Activated CD4-positive, alpha-beta T cell treated with anti-CD3 and anti-CD28 coated beads, Interleukin-2, amount 10 ng/mL, durations not matched to agents 24 days and 14 days (primary cell): ENCODE measurements at regions not wholly inside any gene's neighbourhood (a gene's known extent, or its start where the extent isn't known, plus 50 kb on each side); places are given as distances from the start of the nearest gene placed in this dataset.

Experiments
- DNase-seq: peaks from one replicate; pipeline ENCODE4 v3.0.0; 2022
- H3K27ac Mint-ChIP-seq: one replicate; pipeline ENCODE4 v1.8.0; 2022; ENCODE audit warnings: mild to moderate bottlenecking, mixed read lengths
- H3K27me3 Mint-ChIP-seq: one replicate; pipeline ENCODE4 v1.8.0; 2022; ENCODE audit warnings: mixed read lengths
- H3K36me3 Mint-ChIP-seq: one replicate; pipeline ENCODE4 v1.8.0; 2022; ENCODE audit warnings: low read depth, mild to moderate bottlenecking, mixed read lengths
- H3K4me1 Mint-ChIP-seq: one replicate; pipeline ENCODE4 v1.8.0; 2021; ENCODE audit warnings: mixed read lengths
- H3K4me3 Mint-ChIP-seq: one replicate; pipeline ENCODE4 v1.8.0; 2022; ENCODE audit warnings: mild to moderate bottlenecking, moderate library complexity, mixed read lengths
- H3K9me3 Mint-ChIP-seq: one replicate; pipeline ENCODE4 v1.8.0; 2021; ENCODE audit warnings: mixed read lengths
- intact Hi-C: fragments of 100-400 bp; cut with micrococcal nuclease; formaldehyde crosslinking; loops from one replicate; pipeline ENCODE4 v1.15.1; 2023

DNA sequence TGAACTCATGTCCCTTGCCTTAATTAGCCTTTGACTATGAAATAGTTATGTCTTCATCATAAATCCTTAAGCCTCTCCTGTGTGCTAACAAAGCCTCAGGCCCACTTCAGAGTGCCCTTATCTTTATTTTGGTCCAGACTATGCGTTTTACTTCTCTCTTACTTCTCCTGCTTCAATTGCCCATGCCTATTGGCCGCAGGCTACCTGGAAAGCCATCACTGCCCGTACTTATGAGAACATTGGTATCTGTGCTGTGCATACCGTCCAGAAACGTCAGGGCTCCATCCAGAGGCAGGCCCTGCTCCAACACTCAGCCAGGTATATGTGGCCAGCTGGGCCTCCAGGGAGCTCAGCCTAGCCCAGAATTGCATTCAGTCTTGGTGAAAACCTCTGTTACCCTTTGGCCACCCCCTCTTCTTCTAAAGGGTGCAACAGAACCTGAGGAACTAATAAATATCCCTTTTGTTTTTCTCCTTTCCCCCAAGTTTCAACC is 212.4 kb upstream of the MTPN start:
- Mint-ChIP-seq H3K9me3 (peaks cover 3% of the 10 kb centered on the region), H3K4me3 (no peak overlapping the region), H3K4me1 (no peaks in the 10 kb centered on the region), H3K36me3 (no peaks in the 10 kb centered on the region), H3K27ac (no peak overlapping the region), H3K27me3 (no peaks in the 10 kb centered on the region)
- DNase-seq: no peak
- intact Hi-C loops: no loop called here

DNA sequence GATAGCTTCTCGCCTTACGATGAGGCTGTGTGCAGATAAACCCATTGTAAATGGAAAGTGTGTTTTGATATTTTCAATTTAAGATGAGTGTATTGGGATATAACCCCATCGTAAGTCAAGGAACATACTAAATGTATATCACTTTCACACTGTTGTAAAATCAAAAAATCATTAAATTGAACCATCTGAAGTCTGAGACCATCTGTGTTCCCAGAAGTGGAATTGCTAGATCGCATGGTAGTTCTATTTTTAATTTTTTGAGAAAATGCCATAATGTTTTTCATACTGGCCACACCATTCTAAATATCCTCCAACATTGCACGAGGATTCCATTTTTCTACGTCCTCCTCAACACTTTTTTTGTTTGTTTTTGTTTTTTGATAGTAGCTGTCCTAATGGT is 209.1 kb upstream of the MTPN start:
- H3K27ac Mint-ChIP-seq: no peak overlapping the region
- no peak for DNase-seq
- H3K4me3 Mint-ChIP-seq: no peak overlapping the region
- peaks cover 4% of the 10 kb centered on the region for H3K9me3 Mint-ChIP-seq
- H3K36me3 Mint-ChIP-seq: no peaks in the 10 kb centered on the region
- intact Hi-C loops: no loop called here
- H3K4me1 Mint-ChIP-seq: no peaks in the 10 kb centered on the region
- no peaks in the 10 kb centered on the region for H3K27me3 Mint-ChIP-seq

DNA sequence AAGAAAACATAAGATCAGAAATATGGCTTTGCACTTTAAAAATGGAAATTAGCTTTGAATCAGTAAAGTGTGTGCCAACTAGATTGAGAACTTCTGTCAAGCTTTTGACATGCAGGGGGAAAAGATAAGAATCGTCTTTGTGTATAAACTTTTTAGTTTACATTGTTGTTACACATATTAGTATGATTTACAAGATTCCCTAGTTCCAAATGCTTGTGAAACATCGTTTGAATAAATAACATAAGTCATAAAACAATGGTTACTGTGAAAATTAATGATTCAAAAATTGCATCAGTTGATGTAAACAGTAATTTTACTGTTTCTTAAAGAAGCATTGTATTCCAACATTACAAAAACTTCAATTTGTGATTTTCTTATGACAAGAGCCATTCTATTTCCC is 207.6 kb upstream of the MTPN start:
- no peaks in the 10 kb centered on the region for H3K4me1 Mint-ChIP-seq
- peaks cover 4% of the 10 kb centered on the region for H3K9me3 Mint-ChIP-seq
- no peak for DNase-seq
- intact Hi-C loops: no loop called here
- H3K36me3 Mint-ChIP-seq: no peaks in the 10 kb centered on the region
- H3K4me3 Mint-ChIP-seq: no peak overlapping the region
- no peaks in the 10 kb centered on the region for H3K27me3 Mint-ChIP-seq
- H3K27ac Mint-ChIP-seq: no peak overlapping the region

DNA sequence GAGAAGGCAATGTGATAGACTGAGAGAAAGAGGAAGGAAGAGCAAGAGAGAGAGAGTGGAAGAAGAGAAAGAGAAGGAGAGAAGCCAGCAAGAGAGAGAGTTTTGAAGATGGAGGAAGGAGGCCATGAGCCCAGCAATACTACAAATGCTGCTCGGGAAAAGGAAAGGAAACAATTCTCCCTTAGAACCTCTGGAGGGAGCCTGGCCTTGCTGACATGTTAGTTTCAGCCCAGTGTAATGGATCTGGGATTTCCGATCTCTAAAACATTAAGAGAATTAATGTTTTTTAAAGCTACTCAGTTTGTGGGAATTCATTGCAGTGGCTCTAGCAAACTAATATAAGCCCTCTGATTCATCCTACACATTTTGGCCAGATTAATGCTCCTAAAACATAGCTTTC is 206.8 kb upstream of the MTPN start:
- Mint-ChIP-seq H3K27me3 (no peaks in the 10 kb centered on the region), H3K9me3 (peaks cover 4% of the 10 kb centered on the region), H3K36me3 (no peaks in the 10 kb centered on the region), H3K27ac (no peak overlapping the region), H3K4me3 (no peak overlapping the region), H3K4me1 (no peaks in the 10 kb centered on the region)
- no peak for DNase-seq
- intact Hi-C loops: no loop called here

DNA sequence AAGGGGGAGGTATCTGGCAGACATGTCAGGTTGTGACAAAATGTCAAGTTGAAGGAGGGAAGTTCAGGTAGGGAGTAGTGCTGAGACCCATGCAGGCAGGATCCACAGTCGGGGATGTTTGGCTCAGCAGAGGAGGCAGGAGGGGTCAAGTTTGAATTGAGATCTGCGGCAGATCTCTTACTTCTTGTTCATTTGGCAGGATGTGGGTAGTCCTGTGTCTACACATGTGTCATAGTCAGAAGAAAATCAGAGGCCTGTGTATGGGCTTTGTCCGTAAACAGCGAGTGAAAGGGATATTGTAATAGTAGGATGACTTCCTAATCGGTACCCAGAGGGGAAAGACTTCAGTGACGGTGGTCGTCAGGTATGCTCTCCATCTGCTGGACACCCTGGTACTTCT is 203.8 kb upstream of the MTPN start:
- Mint-ChIP-seq H3K4me1 (no peaks in the 10 kb centered on the region), H3K4me3 (no peak overlapping the region), H3K27me3 (no peaks in the 10 kb centered on the region), H3K36me3 (no peaks in the 10 kb centered on the region), H3K9me3 (peaks cover 4% of the 10 kb centered on the region), H3K27ac (no peak overlapping the region)
- DNase-seq: no peak
- intact Hi-C loops: no loop called here

DNA sequence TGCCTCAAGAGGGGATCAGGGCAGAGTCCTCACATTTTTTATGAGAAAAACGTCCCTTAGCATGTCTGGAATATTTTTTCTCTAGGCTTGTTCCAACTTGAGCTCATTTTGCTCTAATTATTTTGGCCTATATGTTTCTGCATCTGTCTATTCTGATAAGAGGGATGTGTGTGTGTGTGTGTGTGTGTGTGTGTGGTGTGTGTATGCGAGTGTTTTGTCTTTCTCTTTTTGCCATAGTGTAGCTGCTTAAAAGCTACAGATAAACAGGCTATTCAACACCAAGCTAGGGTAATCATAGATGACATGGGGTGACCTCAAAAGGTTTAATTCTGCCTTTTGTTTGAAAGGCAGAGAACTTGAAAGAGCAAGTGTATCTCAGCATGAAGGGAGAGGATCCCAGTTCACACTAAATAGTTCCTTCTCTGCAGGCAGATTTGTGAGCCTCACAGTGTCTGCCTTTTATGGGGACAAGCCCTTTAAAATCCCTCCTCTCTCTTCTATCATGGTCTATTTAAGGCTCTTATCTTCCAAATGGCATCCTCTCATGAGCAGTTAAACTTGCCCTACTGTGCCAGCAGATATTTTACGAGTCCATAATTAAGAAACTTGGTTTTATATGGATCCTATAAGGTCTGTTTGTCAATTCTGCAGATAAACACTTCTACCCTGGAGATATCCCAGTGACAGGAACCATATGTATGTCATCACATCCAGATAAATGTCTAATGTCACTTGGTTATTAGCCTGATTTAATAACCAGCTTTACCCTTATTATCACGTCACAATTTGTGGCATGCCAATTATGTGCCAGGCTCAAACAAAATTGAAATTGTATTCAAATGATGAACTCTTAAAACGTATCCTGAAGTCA is 202.9 kb upstream of the MTPN start:
- Mint-ChIP-seq H3K4me1 (no peaks in the 10 kb centered on the region), H3K4me3 (no peak overlapping the region), H3K9me3 (peaks cover 4% of the 10 kb centered on the region), H3K27me3 (no peaks in the 10 kb centered on the region), H3K36me3 (no peaks in the 10 kb centered on the region), H3K27ac (no peak overlapping the region)
- no peak for DNase-seq
- intact Hi-C loops: no loop called here

- Mint-ChIP-seq H3K36me3 (no peaks in the 10 kb centered on the region), H3K9me3 (peaks cover 4% of the 10 kb centered on the region), H3K4me3 (no peak overlapping the region), H3K4me1 (no peaks in the 10 kb centered on the region), H3K27me3 (no peaks in the 10 kb centered on the region), H3K27ac (no peak overlapping the region)
- intact Hi-C loops: no loop called here
- DNase-seq: no peak
These were observed 202.0 kb upstream of the MTPN start for GRCh38 chr7:136179154-136179553.

DNA sequence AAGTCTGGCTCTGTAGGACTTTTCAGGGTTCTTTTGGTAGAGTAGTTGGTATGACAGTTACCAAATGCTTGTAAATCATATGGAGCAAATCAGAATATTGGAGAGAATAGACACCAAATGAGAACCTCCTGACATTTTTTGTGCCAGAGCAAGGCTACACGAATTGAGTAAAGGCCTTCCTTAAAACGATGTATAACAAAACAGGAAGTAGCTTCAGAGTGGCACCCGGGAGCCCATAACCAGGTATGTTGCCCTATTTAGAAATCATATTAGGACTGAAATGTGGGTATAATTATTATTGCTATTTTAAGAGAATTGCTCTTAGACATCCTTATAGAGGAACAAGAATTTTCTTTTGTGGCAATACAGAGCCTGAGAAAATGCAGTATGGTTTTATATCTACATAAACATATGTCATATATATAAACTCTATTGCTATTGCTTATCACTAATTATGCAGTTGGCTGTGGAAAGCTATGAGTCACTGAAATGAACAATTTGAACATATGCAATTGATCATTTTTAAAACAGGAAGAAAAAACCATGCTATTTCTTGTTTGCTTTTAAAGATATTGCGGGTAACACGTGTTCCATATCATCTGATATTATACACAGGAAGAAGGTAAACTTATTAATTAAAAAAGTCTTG is 197.4 kb upstream of the MTPN start:
- Mint-ChIP-seq H3K27ac (no peak overlapping the region), H3K27me3 (no peaks in the 10 kb centered on the region), H3K4me1 (no peaks in the 10 kb centered on the region), H3K4me3 (no peak overlapping the region), H3K9me3 (no peaks in the 10 kb centered on the region), H3K36me3 (no peaks in the 10 kb centered on the region)
- intact Hi-C loops: no loop called here
- DNase-seq: no peak

GRCh38 chr7:136173874-136174273 is 196.7 kb upstream of the MTPN start:
- no peaks in the 10 kb centered on the region for H3K4me1 Mint-ChIP-seq
- no peak overlapping the region for H3K4me3 Mint-ChIP-seq
- DNase-seq: no peak
- no peak overlapping the region for H3K27ac Mint-ChIP-seq
- no peaks in the 10 kb centered on the region for H3K9me3 Mint-ChIP-seq
- no peaks in the 10 kb centered on the region for H3K27me3 Mint-ChIP-seq
- intact Hi-C loops: no loop called here
- no peaks in the 10 kb centered on the region for H3K36me3 Mint-ChIP-seq

GRCh38 chr7:136171233-136171632 is 194.1 kb upstream of the MTPN start:
- Mint-ChIP-seq H3K9me3 (no peaks in the 10 kb centered on the region), H3K27ac (no peak overlapping the region), H3K4me3 (no peak overlapping the region), H3K36me3 (no peaks in the 10 kb centered on the region), H3K27me3 (no peaks in the 10 kb centered on the region), H3K4me1 (no peaks in the 10 kb centered on the region)
- intact Hi-C loops: no loop called here
- no peak for DNase-seq

DNA sequence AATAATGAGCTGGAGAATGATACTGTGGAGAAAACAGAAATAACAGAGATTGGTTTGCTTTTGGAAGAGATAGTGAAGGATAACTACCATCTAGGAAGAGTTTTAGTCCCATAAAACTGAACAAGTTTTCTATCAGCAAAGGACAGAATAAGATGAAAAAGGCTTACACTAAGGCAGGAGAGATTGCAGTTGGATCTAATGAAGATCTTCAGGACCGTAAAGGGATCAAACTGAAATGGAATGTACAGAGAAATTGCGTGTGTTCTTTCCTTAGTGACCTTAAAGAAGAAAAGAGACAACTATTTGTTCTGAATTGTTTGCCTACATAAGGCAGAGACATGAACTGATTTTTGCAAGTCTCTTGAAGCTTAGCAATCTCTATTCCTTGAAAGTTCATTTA is 191.7 kb upstream of the MTPN start:
- Mint-ChIP-seq H3K27ac (no peak overlapping the region), H3K9me3 (no peaks in the 10 kb centered on the region), H3K27me3 (no peaks in the 10 kb centered on the region), H3K4me1 (no peaks in the 10 kb centered on the region), H3K4me3 (no peak overlapping the region), H3K36me3 (no peaks in the 10 kb centered on the region)
- DNase-seq: no peak
- intact Hi-C loops: no loop called here

DNA sequence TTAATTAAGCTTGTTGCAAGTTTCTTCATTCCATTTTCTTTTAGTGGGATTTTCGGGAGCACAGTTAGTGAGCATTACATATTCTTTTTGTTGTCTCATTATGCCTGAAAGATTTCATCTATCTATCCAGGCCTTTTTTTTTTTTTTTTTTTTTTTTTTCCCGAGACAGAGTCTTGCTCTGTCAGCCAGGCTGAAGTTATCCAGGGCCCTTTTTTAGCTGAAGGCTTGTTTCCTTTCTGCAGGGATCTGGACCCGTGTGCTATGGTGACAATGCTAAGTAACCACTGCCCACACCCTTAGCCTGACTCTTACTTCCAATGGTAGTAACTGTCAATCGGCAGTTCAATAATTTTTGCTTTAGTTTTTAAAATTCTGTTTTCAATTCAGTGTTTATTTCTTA is 190.8 kb upstream of the MTPN start:
- Mint-ChIP-seq H3K27ac (no peak overlapping the region), H3K36me3 (no peaks in the 10 kb centered on the region), H3K27me3 (no peaks in the 10 kb centered on the region), H3K4me1 (no peaks in the 10 kb centered on the region), H3K9me3 (no peaks in the 10 kb centered on the region), H3K4me3 (no peak overlapping the region)
- intact Hi-C loops: no loop called here
- DNase-seq: no peak

- Mint-ChIP-seq H3K36me3 (no peaks in the 10 kb centered on the region), H3K4me3 (no peak overlapping the region), H3K4me1 (no peaks in the 10 kb centered on the region), H3K27me3 (no peaks in the 10 kb centered on the region), H3K9me3 (no peaks in the 10 kb centered on the region), H3K27ac (no peak overlapping the region)
- no peak for DNase-seq
- intact Hi-C loops: no loop called here
These were observed 189.4 kb upstream of the MTPN start for GRCh38 chr7:136166521-136166920.

DNA sequence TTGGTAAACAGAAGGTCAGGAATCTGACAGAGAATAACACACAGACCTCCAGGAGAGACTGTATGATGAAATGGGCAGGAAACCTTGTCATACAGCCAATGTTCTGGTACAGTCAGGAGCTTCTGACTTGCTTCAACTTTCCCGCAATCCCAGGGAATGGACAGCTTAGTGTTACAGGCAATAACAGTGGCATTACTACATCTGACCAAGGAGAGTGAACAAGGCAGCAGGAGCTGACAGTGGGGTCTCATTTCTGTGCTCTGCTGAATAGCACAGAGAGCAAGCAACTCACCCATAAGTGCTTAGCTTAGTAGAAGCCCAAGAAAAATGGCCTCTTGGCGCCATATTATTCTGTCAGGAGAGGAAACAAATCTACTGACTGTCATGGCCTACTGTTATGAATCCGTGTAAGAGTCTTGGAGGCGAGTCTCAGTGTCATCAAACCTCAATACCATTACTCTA is 186.2 kb upstream of the MTPN start:
- H3K4me3 Mint-ChIP-seq: no peak overlapping the region
- H3K27ac Mint-ChIP-seq: no peak overlapping the region
- H3K9me3 Mint-ChIP-seq: no peaks in the 10 kb centered on the region
- no peaks in the 10 kb centered on the region for H3K36me3 Mint-ChIP-seq
- intact Hi-C loops: no loop called here
- no peaks in the 10 kb centered on the region for H3K27me3 Mint-ChIP-seq
- H3K4me1 Mint-ChIP-seq: no peaks in the 10 kb centered on the region
- no peak for DNase-seq
